NCI-H510A treated with DMSO at 0.1 percent for 48 hours (cell line): ENCODE measurements at regions not wholly inside any gene's neighbourhood (a gene's known extent, or its start where the extent isn't known, plus 50 kb on each side); places are given as distances from the start of the nearest gene placed in this dataset.
A peak's percentile ranks its signal among the peaks of the same experiment; 100 is the strongest.
"Not testable (repeated sequence)": the region's sequence is repeated elsewhere in the genome, so short reads cannot be mapped to it uniquely, and the experiment has no call there.

ENCODE experiments used
- DNase-seq: peaks from one replicate; lab custom pipeline; 2025; lab: John Stamatoyannopoulos, UW

- no peak for DNase-seq
Measured at GRCh38 chr12:83709899-83710298, 1023.2 kb downstream of the TMTC2 start.

DNA sequence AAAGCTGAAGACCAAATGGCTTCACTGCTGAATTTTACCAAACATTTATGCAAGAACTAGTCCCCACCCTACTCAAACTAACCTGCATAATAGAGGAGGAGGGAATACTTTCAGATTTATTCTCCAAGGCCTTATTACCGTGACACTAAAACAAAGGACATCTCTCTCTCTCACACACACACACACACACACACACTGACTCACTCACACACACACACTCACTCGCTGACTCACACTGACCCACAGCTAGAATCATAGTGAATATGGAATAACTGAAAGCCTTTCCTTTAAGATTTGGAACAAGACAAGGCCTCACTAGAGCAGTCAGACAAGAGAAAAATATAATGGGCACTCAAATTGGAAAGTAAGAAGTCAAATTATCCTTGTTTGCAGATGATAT lies 1014.1 kb downstream of the TMTC2 start:
- DNase-seq: no peak

- not testable (repeated sequence) for DNase-seq
Measured at GRCh38 chr12:83696311-83696710, 1009.6 kb downstream of the TMTC2 start.

GRCh38 chr12:83691730-83692129 lies 1005.0 kb downstream of the TMTC2 start:
- DNase-seq: no peak

DNA sequence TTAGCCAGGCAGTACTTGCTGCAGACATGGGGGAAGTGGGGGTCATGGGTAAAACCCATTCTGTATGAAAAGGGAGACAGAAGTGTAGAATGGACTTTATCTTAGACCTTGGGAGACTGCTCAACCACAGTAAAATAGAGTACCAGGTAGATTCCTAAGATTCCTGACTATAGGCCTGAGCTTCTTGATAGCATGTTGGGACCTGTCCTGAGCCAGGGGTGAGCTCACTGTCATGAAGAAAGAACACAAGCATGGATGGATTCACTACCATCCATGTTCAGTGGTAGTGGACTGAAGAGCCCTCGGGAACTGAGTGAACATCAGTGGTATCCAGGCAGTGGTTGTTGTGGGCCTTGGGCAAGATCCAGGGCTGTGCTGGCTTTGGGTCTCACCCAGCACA lies 1003.8 kb downstream of the TMTC2 start:
- no peak for DNase-seq

DNA sequence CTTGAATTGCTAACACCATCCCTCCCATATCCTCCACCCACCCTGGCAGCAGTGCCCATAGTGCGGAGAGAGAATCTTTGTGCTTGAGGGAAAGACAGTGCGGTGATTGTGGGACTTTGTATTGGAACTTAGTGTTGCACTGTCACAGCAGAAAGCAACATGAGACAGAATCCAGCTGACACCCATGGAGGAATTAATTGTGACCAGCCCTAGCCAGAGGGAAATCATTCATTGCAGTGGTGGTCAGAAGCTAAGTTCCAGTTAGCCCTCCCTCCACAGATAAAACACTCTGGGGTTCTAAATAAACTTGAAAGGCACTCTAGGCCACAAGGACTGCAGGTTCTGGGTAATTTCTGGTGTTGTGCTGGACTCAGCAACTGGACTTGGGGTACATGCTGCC lies 1002.6 kb downstream of the TMTC2 start:
- DNase-seq: no peak

- no peak for DNase-seq
Measured at GRCh38 chr12:83676781-83677295, 990.1 kb downstream of the TMTC2 start.

DNA sequence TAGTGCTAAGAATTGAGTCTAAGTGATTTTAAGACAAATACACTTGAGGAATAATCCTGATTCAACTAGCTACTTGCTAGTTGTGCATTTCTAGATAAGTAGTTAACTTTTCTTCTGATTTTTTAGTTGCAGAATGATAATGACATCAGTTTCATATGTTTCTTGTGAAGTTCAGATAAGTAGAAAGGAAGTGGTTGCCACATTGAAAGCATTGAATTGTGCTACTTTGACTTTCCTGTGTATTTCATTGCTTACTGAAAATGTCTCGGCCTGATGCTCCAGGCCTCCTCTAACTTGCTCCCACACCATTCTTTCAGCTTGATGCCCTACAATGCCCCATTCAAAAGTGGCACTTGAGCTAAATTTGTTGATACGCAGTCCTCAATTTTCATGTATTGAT lies 980.0 kb downstream of the TMTC2 start:
- no peak for DNase-seq

DNA sequence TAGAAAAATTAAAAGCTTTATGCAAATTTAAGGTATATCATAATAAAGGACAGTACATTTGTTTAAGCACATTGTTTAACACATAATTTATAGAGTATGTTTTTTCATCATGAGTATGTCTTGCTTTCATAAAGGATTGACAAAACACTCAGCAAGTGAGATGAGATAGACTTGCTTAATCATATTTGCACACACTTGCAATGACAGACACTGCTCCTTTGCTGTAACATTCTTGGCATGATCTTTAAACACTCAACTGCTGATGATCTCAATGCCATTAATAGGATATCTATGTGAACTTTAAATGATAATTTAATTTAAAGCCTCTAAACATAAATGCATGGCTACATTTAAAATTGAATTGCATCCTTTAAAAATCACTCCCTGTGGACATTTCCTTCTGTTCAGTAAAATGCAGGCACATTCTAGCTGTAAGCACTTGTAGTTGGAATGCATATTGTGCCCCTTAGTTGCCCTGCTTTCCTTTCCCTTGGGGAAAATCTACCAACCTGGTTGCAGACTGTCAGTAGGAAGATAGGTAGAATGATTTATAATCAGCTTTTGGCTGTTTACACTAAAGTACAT lies 979.0 kb downstream of the TMTC2 start:
- DNase-seq: no peak

- DNase-seq: peak; percentile 5
Measured at GRCh38 chr12:83664650-83665049, 977.9 kb downstream of the TMTC2 start.

- no peak for DNase-seq
Measured at GRCh38 chr12:83660727-83661358, 974.1 kb downstream of the TMTC2 start.

DNA sequence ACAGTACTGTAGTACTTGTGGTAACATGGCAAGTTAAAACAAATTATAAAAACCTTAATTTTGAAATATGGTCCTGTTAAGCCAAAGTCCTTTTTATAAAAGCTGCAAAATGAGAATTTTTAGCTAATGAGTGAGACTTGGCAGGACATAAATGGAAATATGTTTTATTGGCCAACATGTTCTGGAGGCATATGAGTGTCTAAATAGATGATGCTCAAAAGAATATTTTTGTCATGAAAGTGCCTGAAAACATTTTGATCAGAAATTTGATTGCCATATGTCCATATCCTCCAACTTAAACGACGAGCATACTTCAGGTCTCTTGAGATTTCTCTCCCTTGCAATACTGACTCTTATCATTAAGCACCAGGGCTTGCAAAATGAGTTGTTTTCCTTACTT lies 972.6 kb downstream of the TMTC2 start:
- DNase-seq: no peak

DNA sequence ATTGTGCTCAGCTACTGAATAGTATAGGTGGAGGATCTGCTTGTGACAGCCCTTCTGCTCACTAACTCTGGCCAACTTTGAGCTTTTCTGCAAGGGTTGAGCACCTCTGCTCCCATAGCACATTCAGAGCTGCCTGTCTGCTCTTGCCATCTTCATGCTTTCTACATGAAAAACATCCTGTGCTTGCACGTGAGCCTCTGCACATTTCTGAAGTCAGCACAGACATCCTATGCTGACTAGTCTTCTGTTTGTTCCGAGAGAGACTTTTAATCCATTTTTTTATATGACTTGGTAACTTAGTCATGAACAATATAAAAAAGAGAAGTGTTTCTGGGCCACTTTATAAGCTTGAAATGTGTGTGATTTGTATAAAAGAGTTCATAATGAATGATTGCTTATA lies 969.3 kb downstream of the TMTC2 start:
- no peak for DNase-seq

DNA sequence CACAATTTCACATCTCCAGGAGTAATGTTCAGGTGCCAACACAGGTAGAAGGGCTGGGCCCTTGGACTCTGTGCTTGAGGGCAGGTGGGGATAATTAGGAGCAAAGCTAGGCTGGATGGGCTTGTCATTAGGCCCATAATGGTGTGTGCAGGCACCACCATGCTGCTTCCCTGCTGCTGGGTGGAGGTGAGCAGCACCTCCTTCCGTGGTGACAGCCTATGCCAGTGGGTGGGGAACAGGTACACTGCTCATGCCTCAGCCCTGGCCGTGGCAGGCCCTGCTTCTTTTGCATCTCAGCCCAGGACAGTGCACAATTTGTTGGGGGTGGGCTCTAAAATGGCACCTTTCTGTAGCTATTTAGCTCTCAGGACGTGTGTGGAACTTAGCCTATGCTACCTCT lies 955.5 kb downstream of the TMTC2 start:
- no peak for DNase-seq

- no peak for DNase-seq
Measured at GRCh38 chr12:83641789-83642188, 955.1 kb downstream of the TMTC2 start.

DNA sequence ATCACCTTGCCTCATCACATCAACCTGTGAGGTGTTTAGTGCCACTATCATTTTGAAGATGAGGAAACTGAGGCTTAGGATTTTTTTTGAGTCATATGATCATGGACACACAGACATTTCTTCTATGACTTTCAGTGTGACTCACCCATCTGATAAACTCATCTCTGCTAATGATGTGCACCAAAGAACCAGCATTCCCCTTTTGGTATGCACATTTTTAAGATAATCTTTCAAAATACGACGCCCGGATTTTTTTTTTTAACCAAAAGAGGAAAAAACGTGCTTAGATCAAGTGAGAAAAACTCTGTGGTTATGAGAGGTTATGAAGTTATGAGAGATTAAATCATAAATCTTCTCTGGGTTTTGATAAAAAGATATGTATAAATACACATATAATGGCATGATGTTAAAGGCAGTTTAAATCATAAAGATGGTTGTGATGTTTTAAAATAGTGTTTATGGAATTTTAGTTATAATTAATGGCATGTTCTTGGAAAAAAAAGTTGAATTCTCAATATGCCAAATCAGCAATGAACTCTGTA lies 948.1 kb downstream of the TMTC2 start:
- no peak for DNase-seq

GRCh38 chr12:83630526-83630925 lies 943.8 kb downstream of the TMTC2 start:
- DNase-seq: no peak

- DNase-seq: no peak
Measured at GRCh38 chr12:83629931-83630330, 943.2 kb downstream of the TMTC2 start.

- DNase-seq: no peak
Measured at GRCh38 chr12:83622205-83622604, 935.5 kb downstream of the TMTC2 start.

DNA sequence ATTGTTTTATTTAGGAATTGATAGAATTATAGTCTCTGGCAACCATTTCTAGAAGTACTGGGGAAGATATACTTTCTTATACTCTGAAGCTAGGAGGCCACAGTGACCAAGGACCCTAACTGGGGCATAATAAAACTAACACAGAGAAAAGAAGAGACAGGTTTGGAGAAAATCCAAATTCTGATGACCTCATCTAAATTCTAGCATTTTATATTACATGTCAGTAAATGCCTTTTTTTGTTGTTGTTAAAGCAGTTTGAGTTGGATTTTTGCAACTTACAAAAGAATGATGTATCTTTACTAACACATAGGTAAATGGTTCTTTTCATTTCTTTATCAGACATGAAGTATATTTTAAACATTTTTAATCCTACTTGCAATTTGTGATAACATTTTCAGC lies 933.3 kb downstream of the TMTC2 start:
- no peak for DNase-seq

DNA sequence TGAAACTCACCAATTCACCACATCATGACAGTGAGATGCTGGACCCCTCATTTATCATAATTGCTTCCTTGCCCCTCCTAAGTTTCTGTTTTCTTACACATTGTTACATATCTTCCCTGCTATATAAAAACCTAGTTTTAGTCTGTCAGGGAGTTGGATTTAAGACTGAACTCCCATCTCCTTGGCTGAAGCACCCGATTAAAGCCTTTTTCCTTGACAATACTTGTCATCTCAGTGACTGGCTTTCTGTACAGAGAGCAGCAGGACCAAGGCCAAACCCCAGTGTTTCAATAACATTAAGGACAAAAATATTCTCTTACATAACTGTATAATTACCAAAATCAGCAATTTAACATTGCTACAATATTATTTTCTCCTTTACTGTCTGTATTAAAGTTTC lies 928.4 kb downstream of the TMTC2 start:
- DNase-seq: no peak

- DNase-seq: no peak
Measured at GRCh38 chr12:83613586-83614110, 926.9 kb downstream of the TMTC2 start.

DNA sequence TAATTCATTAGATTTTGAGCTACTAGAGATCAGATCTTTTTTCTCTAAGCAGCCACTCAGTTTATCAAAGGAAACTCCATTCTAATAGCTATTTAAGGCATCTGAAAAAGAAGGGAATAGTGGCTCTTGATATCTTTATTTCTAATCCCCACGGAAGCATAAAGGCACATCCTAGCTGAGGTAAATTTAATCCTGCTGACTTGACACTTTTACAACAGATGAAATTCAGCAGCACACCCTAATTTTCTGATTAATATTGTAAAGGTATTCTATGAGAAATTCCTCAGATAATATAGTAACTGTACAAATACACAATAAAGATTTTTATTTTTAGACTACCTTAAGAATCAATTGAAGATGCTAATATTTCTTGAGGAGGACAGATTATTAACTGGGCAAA lies 916.4 kb downstream of the TMTC2 start:
- no peak for DNase-seq

- no peak for DNase-seq
Measured at GRCh38 chr12:83575326-83575725, 888.6 kb downstream of the TMTC2 start.
